ENCODE measurements at regions not wholly inside any gene's neighbourhood (a gene's known extent, or its start where the extent isn't known, plus 50 kb on each side); places are given as distances from the start of the nearest gene placed in this dataset.
A peak's percentile ranks its signal among the peaks of the same experiment; 100 is the strongest.
"Not testable (repeated sequence)": the region's sequence is repeated elsewhere in the genome, so short reads cannot be mapped to it uniquely, and the experiment has no call there.

GRCh38 chr20:29781891-29782290, 1475.6 kb upstream of the DEFB115 start:
- H3K36me3 ChIP-seq (ENCODE audit: control insufficient read depth, insufficient read depth, low read length); POLR2A ChIA-PET; CTCF ChIA-PET; H3K4me1 ChIP-seq; intact Hi-C loops (cut with micrococcal nuclease; ENCODE audit: unreplicated experiment); H3K27ac Mint-ChIP-seq (ENCODE audit: unreplicated experiment); H3K4me1 Mint-ChIP-seq (ENCODE audit: low read depth, unreplicated experiment); H3K4me3 ChIP-seq (ENCODE audit: low read depth, low read length); H3K27me3 ChIP-seq (replicated peaks; ENCODE audit: control insufficient read depth, insufficient read depth, low read length); H3K36me3 Mint-ChIP-seq (ENCODE audit: insufficient read depth, unreplicated experiment); H3K27me3 Mint-ChIP-seq (ENCODE audit: insufficient read depth, unreplicated experiment); BruUV-seq (replicated peaks): not testable (repeated sequence)
- peak overlapping the region; percentile 23 for H3K4me3 Mint-ChIP-seq (ENCODE audit: unreplicated experiment)
- DNase-seq = peak in 1 of 2 experiments; percentile 30
- H3K9me3 Mint-ChIP-seq (ENCODE audit: unreplicated experiment) = peaks cover 50% of the 10 kb centered on the region
- peaks cover 22% of the 10 kb centered on the region for H3K9me3 ChIP-seq

GRCh38 chr20:29787456-29787855, 1470.0 kb upstream of the DEFB115 start:
- H3K4me1 ChIP-seq; H3K27me3 Mint-ChIP-seq (ENCODE audit: insufficient read depth, unreplicated experiment); H3K27me3 ChIP-seq (replicated peaks; ENCODE audit: control insufficient read depth, insufficient read depth, low read length); intact Hi-C loops (cut with micrococcal nuclease; ENCODE audit: unreplicated experiment); H3K4me3 ChIP-seq (ENCODE audit: low read depth, low read length); H3K4me1 Mint-ChIP-seq (ENCODE audit: low read depth, unreplicated experiment); H3K36me3 ChIP-seq (ENCODE audit: control insufficient read depth, insufficient read depth, low read length); POLR2A ChIA-PET; H3K4me3 Mint-ChIP-seq (ENCODE audit: unreplicated experiment); BruUV-seq (replicated peaks); H3K36me3 Mint-ChIP-seq (ENCODE audit: insufficient read depth, unreplicated experiment); H3K27ac Mint-ChIP-seq (ENCODE audit: unreplicated experiment); CTCF ChIA-PET: not testable (repeated sequence)
- peak in 1 of 2 experiments; percentile 40 for DNase-seq
- H3K9me3 Mint-ChIP-seq (ENCODE audit: unreplicated experiment) = peaks cover 30% of the 10 kb centered on the region
- H3K9me3 ChIP-seq = peaks cover 19% of the 10 kb centered on the region

- no peak overlapping the region for H3K4me3 Mint-ChIP-seq (ENCODE audit: unreplicated experiment)
- POLR2A ChIA-PET = no interaction called here
- H3K9me3 Mint-ChIP-seq (ENCODE audit: unreplicated experiment) = peaks cover 39% of the 10 kb centered on the region
- no peaks in the 10 kb centered on the region for H3K36me3 Mint-ChIP-seq (ENCODE audit: insufficient read depth, unreplicated experiment)
- no TSS peak for BruUV-seq (replicated peaks)
- TF ChIP-seq CTCF (IDR thresholded peaks at IDR 0.05; ENCODE audit: insufficient read depth in 1 of 2, low read depth in 1 of 2, low read length in 1 of 2, severe bottlenecking in 1 of 2, unreplicated experiment in 1 of 2) = no peak
- Histone ChIP-seq H3K4me3 (ENCODE audit: low read depth, low read length) (no peak overlapping the region), H3K36me3 (ENCODE audit: control insufficient read depth, insufficient read depth, low read length) (no peaks in the 10 kb centered on the region), H3K27me3 (replicated peaks; ENCODE audit: control insufficient read depth, insufficient read depth, low read length) (no peaks in the 10 kb centered on the region), H3K4me1 (no peaks in the 10 kb centered on the region), H3K9me3 (peaks cover 14% of the 10 kb centered on the region)
- no peaks in the 10 kb centered on the region for H3K4me1 Mint-ChIP-seq (ENCODE audit: low read depth, unreplicated experiment)
- intact Hi-C loops (cut with micrococcal nuclease; ENCODE audit: unreplicated experiment) = no loop called here
- H3K27me3 Mint-ChIP-seq (ENCODE audit: insufficient read depth, unreplicated experiment) = no peaks in the 10 kb centered on the region
- CTCF ChIA-PET = no interaction called here
- H3K27ac Mint-ChIP-seq (ENCODE audit: unreplicated experiment) = no peak overlapping the region
- no peak for DNase-seq
Observed at GRCh38 chr20:29790510-29790909, 1467.0 kb upstream of the DEFB115 start.

GRCh38 chr20:29831508-29831907, 1426.0 kb upstream of the DEFB115 start:
- BruUV-seq (replicated peaks); H3K36me3 ChIP-seq (ENCODE audit: control insufficient read depth, insufficient read depth, low read length); H3K4me1 Mint-ChIP-seq (ENCODE audit: low read depth, unreplicated experiment); POLR2A ChIA-PET; H3K4me3 Mint-ChIP-seq (ENCODE audit: unreplicated experiment); H3K4me1 ChIP-seq; H3K27me3 ChIP-seq (replicated peaks; ENCODE audit: control insufficient read depth, insufficient read depth, low read length); H3K9me3 ChIP-seq; DNase-seq; H3K4me3 ChIP-seq (ENCODE audit: low read depth, low read length); intact Hi-C loops (cut with micrococcal nuclease; ENCODE audit: unreplicated experiment); CTCF ChIA-PET; H3K27me3 Mint-ChIP-seq (ENCODE audit: insufficient read depth, unreplicated experiment); H3K27ac Mint-ChIP-seq (ENCODE audit: unreplicated experiment); H3K36me3 Mint-ChIP-seq (ENCODE audit: insufficient read depth, unreplicated experiment): not testable (repeated sequence)
- H3K9me3 Mint-ChIP-seq (ENCODE audit: unreplicated experiment) = peaks cover 19% of the 10 kb centered on the region

- H3K4me3 ChIP-seq (ENCODE audit: low read depth, low read length); H3K9me3 ChIP-seq; BruUV-seq (replicated peaks); POLR2A ChIA-PET; H3K4me3 Mint-ChIP-seq (ENCODE audit: unreplicated experiment); H3K36me3 ChIP-seq (ENCODE audit: control insufficient read depth, insufficient read depth, low read length); H3K27me3 ChIP-seq (replicated peaks; ENCODE audit: control insufficient read depth, insufficient read depth, low read length); CTCF ChIA-PET; H3K36me3 Mint-ChIP-seq (ENCODE audit: insufficient read depth, unreplicated experiment); DNase-seq; intact Hi-C loops (cut with micrococcal nuclease; ENCODE audit: unreplicated experiment); H3K27me3 Mint-ChIP-seq (ENCODE audit: insufficient read depth, unreplicated experiment): not testable (repeated sequence)
- Mint-ChIP-seq H3K9me3 (ENCODE audit: unreplicated experiment) (peaks cover 11% of the 10 kb centered on the region), H3K27ac (ENCODE audit: unreplicated experiment) (peak overlapping the region; percentile 0), H3K4me1 (ENCODE audit: low read depth, unreplicated experiment) (peaks cover 20% of the 10 kb centered on the region)
- H3K4me1 ChIP-seq = peaks cover 18% of the 10 kb centered on the region
Observed at GRCh38 chr20:29868014-29868413, 1389.5 kb upstream of the DEFB115 start.

- H3K4me3 Mint-ChIP-seq (ENCODE audit: unreplicated experiment); POLR2A ChIA-PET; H3K36me3 Mint-ChIP-seq (ENCODE audit: insufficient read depth, unreplicated experiment); intact Hi-C loops (cut with micrococcal nuclease; ENCODE audit: unreplicated experiment); H3K27ac Mint-ChIP-seq (ENCODE audit: unreplicated experiment); H3K27me3 ChIP-seq (replicated peaks; ENCODE audit: control insufficient read depth, insufficient read depth, low read length); H3K9me3 ChIP-seq; H3K4me3 ChIP-seq (ENCODE audit: low read depth, low read length); H3K36me3 ChIP-seq (ENCODE audit: control insufficient read depth, insufficient read depth, low read length); H3K27me3 Mint-ChIP-seq (ENCODE audit: insufficient read depth, unreplicated experiment); BruUV-seq (replicated peaks); CTCF ChIA-PET; DNase-seq: not testable (repeated sequence)
- H3K4me1 Mint-ChIP-seq (ENCODE audit: low read depth, unreplicated experiment) = peaks cover 20% of the 10 kb centered on the region
- H3K9me3 Mint-ChIP-seq (ENCODE audit: unreplicated experiment) = peaks cover 11% of the 10 kb centered on the region
- H3K4me1 ChIP-seq = peaks cover 18% of the 10 kb centered on the region
Observed at GRCh38 chr20:29868688-29869087, 1388.8 kb upstream of the DEFB115 start.

- H3K4me1 Mint-ChIP-seq (ENCODE audit: low read depth, unreplicated experiment); H3K36me3 Mint-ChIP-seq (ENCODE audit: insufficient read depth, unreplicated experiment); H3K4me3 ChIP-seq (ENCODE audit: low read depth, low read length); H3K36me3 ChIP-seq (ENCODE audit: control insufficient read depth, insufficient read depth, low read length); CTCF ChIA-PET; H3K27me3 ChIP-seq (replicated peaks; ENCODE audit: control insufficient read depth, insufficient read depth, low read length); H3K27me3 Mint-ChIP-seq (ENCODE audit: insufficient read depth, unreplicated experiment); intact Hi-C loops (cut with micrococcal nuclease; ENCODE audit: unreplicated experiment); H3K4me3 Mint-ChIP-seq (ENCODE audit: unreplicated experiment); H3K27ac Mint-ChIP-seq (ENCODE audit: unreplicated experiment); BruUV-seq (replicated peaks); POLR2A ChIA-PET: not testable (repeated sequence)
- DNase-seq = peak in 1 of 2 experiments; percentile 40
- Histone ChIP-seq H3K4me1 (peaks cover 13% of the 10 kb centered on the region), H3K9me3 (peaks cover 18% of the 10 kb centered on the region)
- peaks cover 32% of the 10 kb centered on the region for H3K9me3 Mint-ChIP-seq (ENCODE audit: unreplicated experiment)
Observed at GRCh38 chr20:29871816-29872215, 1385.6 kb upstream of the DEFB115 start.

Data from Caco-2 (cell line).